ENCODE measurements at regions not wholly inside any gene's neighbourhood (a gene's known extent, or its start where the extent isn't known, plus 50 kb on each side); places are given as distances from the start of the nearest gene placed in this dataset.

- DNase-seq, result no peak
Observed at GRCh38 chrX:39616098-39616729, 481.5 kb downstream of the BCOR start.

GRCh38 chrX:39616731-39617130, 481.0 kb downstream of the BCOR start:
- DNase-seq, result no peak

GRCh38 chrX:39618178-39618577, 479.6 kb downstream of the BCOR start:
- DNase-seq, result no peak

GRCh38 chrX:39619182-39620009, 478.4 kb downstream of the BCOR start:
- peak; percentile 79 for DNase-seq

GRCh38 chrX:39624166-39624565, 473.6 kb downstream of the BCOR start:
- DNase-seq, result no peak

GRCh38 chrX:39625810-39626209, 471.9 kb downstream of the BCOR start:
- no peak for DNase-seq

- no peak for DNase-seq
Observed at GRCh38 chrX:39626749-39627148, 471.0 kb downstream of the BCOR start.

GRCh38 chrX:39627257-39627656, 470.5 kb downstream of the BCOR start:
- DNase-seq, result no peak

- no peak for DNase-seq
Observed at GRCh38 chrX:39629001-39629400, 468.8 kb downstream of the BCOR start.

GRCh38 chrX:39630344-39630743, 467.4 kb downstream of the BCOR start:
- DNase-seq, result no peak

GRCh38 chrX:39631276-39632229, 466.2 kb downstream of the BCOR start:
- no peak for DNase-seq

- DNase-seq, result no peak
Observed at GRCh38 chrX:39633293-39633692, 464.5 kb downstream of the BCOR start.

- DNase-seq, result no peak
Observed at GRCh38 chrX:39636481-39636880, 461.3 kb downstream of the BCOR start.

- no peak for DNase-seq
Observed at GRCh38 chrX:39638526-39638925, 459.2 kb downstream of the BCOR start.

- DNase-seq, result no peak
Observed at GRCh38 chrX:39639871-39640270, 457.9 kb downstream of the BCOR start.

- no peak for DNase-seq
Observed at GRCh38 chrX:39640866-39641265, 456.9 kb downstream of the BCOR start.

GRCh38 chrX:39642071-39642470, 455.7 kb downstream of the BCOR start:
- DNase-seq, result no peak

- DNase-seq, result no peak
Observed at GRCh38 chrX:39643550-39643949, 454.2 kb downstream of the BCOR start.

- no peak for DNase-seq
Observed at GRCh38 chrX:39645178-39645895, 452.4 kb downstream of the BCOR start.

GRCh38 chrX:39648548-39649254, 449.1 kb downstream of the BCOR start:
- DNase-seq, result no peak

- no peak for DNase-seq
Observed at GRCh38 chrX:39650768-39651347, 446.9 kb downstream of the BCOR start.

- no peak for DNase-seq
Observed at GRCh38 chrX:39652336-39652735, 445.4 kb downstream of the BCOR start.

Data from NCI-H226 (cell line).